ES-I3 (cell line): ENCODE measurements at regions not wholly inside any gene's neighbourhood (a gene's known extent, or its start where the extent isn't known, plus 50 kb on each side); places are given as distances from the start of the nearest gene placed in this dataset.

ENCODE experiments used
- H3K36me3 ChIP-seq: 2 replicates; pipeline ENCODE4 v1.6.1; 2013; ENCODE audit warnings: mild to moderate bottlenecking, low read length, control low read depth, moderate library complexity; ENCODE audit not compliant: insufficient read depth
- H3K4me1 ChIP-seq: 2 replicates; pipeline ENCODE4 v1.6.1; 2013; ENCODE audit warnings: mild to moderate bottlenecking, control low read depth, low read length; ENCODE audit not compliant: insufficient read depth
- H3K9ac ChIP-seq: 2 replicates; pipeline ENCODE4 v1.6.1; 2013; ENCODE audit warnings: low read depth, mild to moderate bottlenecking, low read length, moderate library complexity
- H3K9me3 ChIP-seq: 2 replicates; pipeline ENCODE4 v1.6.1; 2013; ENCODE audit warnings: mild to moderate bottlenecking, low read length, moderate library complexity; ENCODE audit not compliant: control insufficient read depth, insufficient read depth

DNA sequence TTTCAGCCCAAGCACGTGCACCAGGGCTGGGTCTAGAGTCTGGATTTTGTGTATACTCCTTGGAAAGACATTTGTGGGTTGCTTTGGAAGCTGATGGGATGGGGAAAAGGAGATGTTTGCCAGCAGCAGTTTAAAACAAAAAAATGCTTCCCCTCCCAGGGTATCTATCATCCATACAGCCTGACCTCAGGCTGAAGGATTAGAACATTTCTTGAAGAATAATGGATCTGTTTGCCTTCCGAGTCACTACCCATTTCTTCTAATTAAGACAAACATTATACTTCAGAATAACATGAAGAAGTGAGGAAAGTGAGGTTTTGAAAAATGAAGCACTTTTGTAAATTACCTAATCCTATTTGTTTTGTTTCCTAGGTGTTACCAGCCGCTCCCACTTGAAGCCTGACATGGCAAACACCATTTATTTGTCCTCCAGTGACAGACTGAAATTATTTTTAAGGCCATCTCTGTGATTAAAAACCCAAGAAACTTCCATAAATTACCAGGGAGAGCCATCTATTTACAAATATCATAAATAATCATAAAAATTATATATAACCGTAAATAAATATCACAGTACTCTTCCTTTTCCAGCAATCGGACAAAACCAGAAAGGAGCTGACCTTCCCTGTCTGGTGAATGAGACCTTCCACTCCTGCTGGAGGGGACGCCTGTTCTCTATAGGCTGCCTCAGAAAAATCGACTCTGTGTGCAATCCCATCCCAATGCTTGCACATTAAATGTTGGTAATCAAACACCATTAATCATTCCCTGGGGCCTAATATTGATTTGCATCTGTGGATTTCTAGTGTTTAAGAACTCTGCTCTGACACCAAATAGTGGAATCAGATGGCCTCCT, 106.8 kb downstream of the C1D start:
- Histone ChIP-seq H3K9ac (no peak overlapping the region), H3K36me3 (no peaks in the 10 kb centered on the region), H3K4me1 (no peaks in the 10 kb centered on the region), H3K9me3 (no peaks in the 10 kb centered on the region)

DNA sequence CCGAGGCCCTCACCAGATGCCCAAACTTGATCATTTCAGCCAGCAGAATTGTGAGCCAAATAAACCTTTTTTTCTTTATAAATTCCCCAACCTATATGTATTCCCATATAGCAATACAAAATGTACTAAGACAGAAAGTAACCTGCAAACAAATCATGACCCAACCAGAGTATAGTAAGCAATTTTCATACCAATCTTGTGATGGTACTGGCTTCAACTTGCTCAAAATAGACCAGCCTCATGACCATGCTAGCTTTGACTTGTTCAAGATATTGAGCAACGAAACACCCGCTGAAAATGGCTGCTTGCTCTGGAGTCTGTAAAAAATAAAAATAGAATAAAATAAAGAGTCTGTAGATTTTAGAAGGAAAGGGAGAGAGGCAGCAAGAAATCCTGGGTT, 97.6 kb downstream of the C1D start:
- H3K9ac ChIP-seq: no peak overlapping the region
- H3K36me3 ChIP-seq: no peaks in the 10 kb centered on the region
- H3K4me1 ChIP-seq: no peaks in the 10 kb centered on the region
- no peaks in the 10 kb centered on the region for H3K9me3 ChIP-seq

DNA sequence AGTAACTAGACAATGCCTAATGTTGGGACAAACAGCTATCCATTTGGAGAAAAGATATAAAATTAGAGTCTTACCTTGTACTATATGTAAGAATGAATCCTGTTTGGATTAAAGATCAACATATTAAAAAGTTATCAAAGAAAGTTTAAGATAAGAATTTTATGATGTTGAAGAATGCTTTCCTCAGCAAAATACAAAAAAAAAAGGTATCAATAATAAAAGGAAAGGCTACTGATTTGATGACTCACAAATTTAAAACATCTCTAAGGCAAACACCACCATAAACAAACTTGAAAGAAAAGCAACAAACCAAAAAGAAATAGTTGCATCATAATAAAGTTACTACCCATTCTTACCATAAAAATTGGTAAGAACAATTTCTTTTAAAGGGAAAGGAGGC, 92.7 kb downstream of the C1D start:
- no peaks in the 10 kb centered on the region for H3K4me1 ChIP-seq
- no peak overlapping the region for H3K9ac ChIP-seq
- H3K9me3 ChIP-seq: no peaks in the 10 kb centered on the region
- H3K36me3 ChIP-seq: no peaks in the 10 kb centered on the region

DNA sequence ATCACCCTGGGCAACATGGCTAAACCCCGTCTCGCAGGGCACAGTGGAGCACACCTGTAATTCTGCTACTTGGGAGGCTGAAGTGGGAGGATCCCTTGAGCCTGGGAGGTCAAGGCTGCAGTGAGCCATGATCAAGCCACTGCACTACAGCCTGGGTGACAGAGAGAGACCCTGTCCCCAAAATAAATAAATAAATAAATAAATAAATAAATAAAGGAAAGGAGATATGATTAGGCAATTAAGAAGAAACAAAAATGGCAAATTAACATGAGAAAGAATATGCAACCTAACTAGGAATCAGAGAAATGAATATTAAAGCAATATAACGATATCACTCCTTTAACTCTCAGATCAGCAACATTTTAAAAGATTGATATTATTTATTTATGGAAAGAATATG, 92.3 kb downstream of the C1D start:
- Histone ChIP-seq H3K36me3 (no peaks in the 10 kb centered on the region), H3K4me1 (no peaks in the 10 kb centered on the region)

DNA sequence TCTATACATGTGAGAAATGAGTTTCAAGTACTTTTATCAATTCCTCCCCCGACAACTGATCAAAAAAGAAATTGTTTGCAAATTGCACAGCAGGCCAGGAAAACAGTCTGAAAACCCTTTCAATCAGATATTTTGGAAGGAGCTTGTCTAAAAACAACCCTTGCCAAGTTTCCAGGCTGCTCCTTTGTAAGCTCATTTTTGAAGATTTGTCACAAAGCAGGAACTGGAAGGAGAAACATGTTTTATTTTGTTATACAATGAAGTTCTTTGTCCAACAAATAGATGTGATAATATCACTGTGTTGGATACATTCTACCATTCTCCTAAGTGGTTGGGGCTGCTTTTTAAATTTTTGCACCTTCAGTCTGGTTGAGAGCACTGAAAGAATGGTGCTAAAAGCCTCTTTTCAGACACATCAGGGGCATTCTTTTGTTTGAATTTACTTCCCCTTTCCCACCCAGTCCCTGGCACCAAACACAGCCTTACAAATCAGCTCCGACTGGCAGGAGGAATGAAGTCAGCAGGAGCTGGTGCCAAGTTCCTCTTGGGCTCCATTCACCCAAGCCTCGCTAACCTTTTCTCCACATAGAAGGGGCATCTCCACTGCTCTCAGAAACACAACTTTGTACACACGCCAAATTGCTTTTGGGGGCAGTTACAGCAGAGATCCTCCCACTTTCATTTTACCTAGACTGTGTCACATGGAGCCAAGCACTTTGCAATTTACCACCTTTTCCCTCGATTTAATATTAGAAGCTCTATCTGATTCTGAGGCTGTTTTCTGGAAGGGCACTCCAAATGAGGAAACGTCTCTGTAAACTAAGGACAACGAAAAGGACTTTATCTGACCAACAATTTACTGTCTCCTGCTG, 88.0 kb downstream of the C1D start:
- Histone ChIP-seq H3K9me3 (peaks cover 7% of the 10 kb centered on the region; the same call in 1 of the 2 replicates), H3K36me3 (no peaks in the 10 kb centered on the region), H3K9ac (no peak overlapping the region), H3K4me1 (no peaks in the 10 kb centered on the region)

More for the DNA sequence above, 92.3 kb downstream of the C1D start:
- no peak overlapping the region for H3K9ac ChIP-seq
- no peaks in the 10 kb centered on the region for H3K9me3 ChIP-seq

DNA sequence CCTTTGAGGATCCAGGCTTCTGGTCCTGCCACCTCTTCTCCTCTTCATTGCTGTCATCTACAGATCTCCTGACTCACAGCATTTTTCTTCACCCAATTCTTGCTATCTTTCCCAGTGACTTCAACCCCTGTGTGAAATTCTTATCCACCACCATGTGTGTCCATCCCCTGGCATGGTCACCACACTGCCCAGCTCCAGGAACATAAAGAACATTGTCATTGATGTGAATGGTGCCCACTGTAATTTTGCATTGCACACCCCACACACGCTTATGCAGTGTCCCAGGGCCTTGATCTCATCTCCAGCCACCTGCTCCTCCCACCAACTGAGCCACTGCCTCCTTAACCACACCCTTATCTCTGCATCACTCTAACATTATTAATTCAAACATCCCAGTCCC, 85.3 kb downstream of the C1D start:
- no peaks in the 10 kb centered on the region for H3K4me1 ChIP-seq
- peaks cover 7% of the 10 kb centered on the region for H3K9me3 ChIP-seq
- H3K36me3 ChIP-seq: no peaks in the 10 kb centered on the region
- no peak overlapping the region for H3K9ac ChIP-seq

DNA sequence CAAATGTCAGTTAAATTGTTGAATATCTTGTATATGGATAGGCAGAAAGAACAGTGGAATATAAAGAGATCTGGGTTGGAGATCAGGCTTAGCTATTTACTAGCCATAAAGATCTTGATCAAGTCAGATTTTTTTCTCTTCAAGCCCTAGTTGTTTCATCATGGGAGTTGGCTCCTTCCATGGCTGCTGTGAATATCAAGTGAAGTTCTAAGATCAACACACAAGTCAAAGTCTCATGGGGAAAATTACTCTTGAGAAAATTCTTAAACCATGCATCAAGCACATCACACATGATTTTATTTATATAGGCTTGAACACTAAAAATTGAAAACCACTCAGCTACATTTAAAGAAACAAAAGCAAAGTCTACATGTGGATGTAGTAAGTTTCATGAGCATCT, 79.8 kb downstream of the C1D start:
- Histone ChIP-seq H3K36me3 (no peaks in the 10 kb centered on the region), H3K4me1 (no peaks in the 10 kb centered on the region), H3K9me3 (peaks cover 7% of the 10 kb centered on the region), H3K9ac (no peak overlapping the region)

DNA sequence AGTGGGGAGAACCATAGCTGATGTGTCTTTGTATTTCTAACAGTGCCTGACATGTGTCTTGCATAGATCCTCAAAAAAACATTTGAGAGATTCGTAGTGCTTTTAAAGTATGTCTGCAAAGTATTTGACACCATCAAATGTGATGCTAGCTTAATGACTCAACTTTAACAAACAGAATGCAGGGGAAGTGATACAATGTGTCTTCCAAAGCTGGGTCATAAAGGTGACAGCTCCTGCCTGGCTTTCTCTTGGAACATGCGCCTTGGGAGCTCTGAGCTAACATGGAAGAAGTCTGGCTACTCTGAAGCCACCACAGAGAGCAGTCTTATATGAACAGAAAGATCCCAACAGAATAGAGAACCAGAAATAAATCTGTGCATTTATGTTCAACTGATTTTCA, 78.2 kb downstream of the C1D start:
- H3K9ac ChIP-seq: no peak overlapping the region
- no peaks in the 10 kb centered on the region for H3K36me3 ChIP-seq
- no peaks in the 10 kb centered on the region; the same call in none of the 2 replicates for H3K9me3 ChIP-seq
- H3K4me1 ChIP-seq: no peaks in the 10 kb centered on the region

DNA sequence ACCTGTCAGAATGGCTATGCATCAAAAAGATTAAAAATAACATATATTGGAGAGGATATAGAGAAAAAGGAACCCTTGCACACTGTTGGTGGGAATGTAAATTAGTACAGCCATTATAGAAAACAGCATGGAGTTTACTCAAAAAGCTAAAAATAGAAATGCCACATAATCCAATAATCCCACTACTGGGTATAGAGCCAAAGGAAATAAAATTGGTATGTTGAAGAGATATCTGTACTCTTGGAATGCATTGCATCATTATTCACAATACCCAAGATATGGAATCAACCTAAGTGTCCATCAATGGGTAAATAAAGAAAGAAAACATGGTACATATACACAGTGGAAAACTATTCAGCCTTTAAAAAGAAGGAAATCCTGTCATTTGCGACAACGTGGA, 77.2 kb downstream of the C1D start:
- no peaks in the 10 kb centered on the region; the same call in none of the 2 replicates for H3K9me3 ChIP-seq
- H3K36me3 ChIP-seq: no peaks in the 10 kb centered on the region
- no peaks in the 10 kb centered on the region for H3K4me1 ChIP-seq
- no peak overlapping the region for H3K9ac ChIP-seq

DNA sequence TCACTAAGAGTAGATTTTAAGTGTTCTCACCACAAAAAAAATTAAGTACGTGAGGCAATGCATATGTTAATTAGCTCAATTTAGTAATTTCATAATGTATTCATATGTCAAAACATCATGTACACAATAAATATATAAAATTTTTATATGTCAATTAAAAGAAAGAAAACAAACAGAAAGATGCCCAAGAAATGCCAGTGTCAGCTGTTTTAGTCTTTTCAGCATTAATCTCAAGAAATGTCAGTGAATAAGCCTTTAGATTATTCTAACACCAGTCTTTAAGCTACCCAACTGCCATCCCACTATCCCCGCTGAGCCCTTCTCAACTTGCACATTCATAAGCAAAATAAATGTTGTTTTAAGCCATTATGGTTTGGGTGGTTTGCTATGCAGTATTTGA, 76.5 kb downstream of the C1D start:
- no peaks in the 10 kb centered on the region for H3K4me1 ChIP-seq
- no peaks in the 10 kb centered on the region; the same call in 1 of the 2 replicates for H3K9me3 ChIP-seq
- no peak overlapping the region for H3K9ac ChIP-seq
- H3K36me3 ChIP-seq: no peaks in the 10 kb centered on the region
